ENCODE measurements at regions not wholly inside any gene's neighbourhood (a gene's known extent, or its start where the extent isn't known, plus 50 kb on each side); places are given as distances from the start of the nearest gene placed in this dataset.

- no peaks in the 10 kb centered on the region for H3K9me3 Mint-ChIP-seq (ENCODE audit: unreplicated experiment)
- no peak for DNase-seq (ENCODE audit: low spot score)
- H3K4me1 Mint-ChIP-seq (ENCODE audit: unreplicated experiment) = no peaks in the 10 kb centered on the region
- H3K4me3 Mint-ChIP-seq (ENCODE audit: unreplicated experiment) = no peak overlapping the region
- TF ChIP-seq CTCF (IDR thresholded peaks at IDR 0.05; ENCODE audit: unreplicated experiment) = no peak
- no peak overlapping the region for H3K27ac Mint-ChIP-seq (ENCODE audit: unreplicated experiment)
- no peaks in the 10 kb centered on the region for H3K27me3 Mint-ChIP-seq (ENCODE audit: unreplicated experiment)
- no peaks in the 10 kb centered on the region for H3K36me3 Mint-ChIP-seq (ENCODE audit: low read depth, unreplicated experiment)
These were observed 826.3 kb downstream of the BCL11A start for GRCh38 chr2:59727121-59727590.

GRCh38 chr2:59726228-59727120 is 827.0 kb downstream of the BCL11A start:
- no peak for TF ChIP-seq CTCF (IDR thresholded peaks at IDR 0.05; ENCODE audit: unreplicated experiment)
- Mint-ChIP-seq H3K4me1 (ENCODE audit: unreplicated experiment) (no peaks in the 10 kb centered on the region), H3K9me3 (ENCODE audit: unreplicated experiment) (no peaks in the 10 kb centered on the region), H3K27ac (ENCODE audit: unreplicated experiment) (no peak overlapping the region), H3K36me3 (ENCODE audit: low read depth, unreplicated experiment) (no peaks in the 10 kb centered on the region), H3K27me3 (ENCODE audit: unreplicated experiment) (no peaks in the 10 kb centered on the region), H3K4me3 (ENCODE audit: unreplicated experiment) (no peak overlapping the region)
- DNase-seq (ENCODE audit: low spot score) = no peak

GRCh38 chr2:59724746-59725145 is 828.7 kb downstream of the BCL11A start:
- DNase-seq (ENCODE audit: low spot score) = no peak
- no peak overlapping the region for H3K27ac Mint-ChIP-seq (ENCODE audit: unreplicated experiment)
- no peaks in the 10 kb centered on the region for H3K9me3 Mint-ChIP-seq (ENCODE audit: unreplicated experiment)
- no peaks in the 10 kb centered on the region for H3K27me3 Mint-ChIP-seq (ENCODE audit: unreplicated experiment)
- no peaks in the 10 kb centered on the region for H3K4me1 Mint-ChIP-seq (ENCODE audit: unreplicated experiment)
- no peaks in the 10 kb centered on the region for H3K36me3 Mint-ChIP-seq (ENCODE audit: low read depth, unreplicated experiment)
- H3K4me3 Mint-ChIP-seq (ENCODE audit: unreplicated experiment) = no peak overlapping the region
- TF ChIP-seq CTCF (IDR thresholded peaks at IDR 0.05; ENCODE audit: unreplicated experiment) = no peak

GRCh38 chr2:59720296-59720866 is 833.1 kb downstream of the BCL11A start:
- H3K9me3 Mint-ChIP-seq (ENCODE audit: unreplicated experiment) = no peaks in the 10 kb centered on the region
- no peak overlapping the region for H3K4me3 Mint-ChIP-seq (ENCODE audit: unreplicated experiment)
- no peak for DNase-seq (ENCODE audit: low spot score)
- H3K27ac Mint-ChIP-seq (ENCODE audit: unreplicated experiment) = no peak overlapping the region
- H3K27me3 Mint-ChIP-seq (ENCODE audit: unreplicated experiment) = no peaks in the 10 kb centered on the region
- H3K4me1 Mint-ChIP-seq (ENCODE audit: unreplicated experiment) = no peaks in the 10 kb centered on the region
- no peak for TF ChIP-seq CTCF (IDR thresholded peaks at IDR 0.05; ENCODE audit: unreplicated experiment)
- no peaks in the 10 kb centered on the region for H3K36me3 Mint-ChIP-seq (ENCODE audit: low read depth, unreplicated experiment)

- H3K4me1 Mint-ChIP-seq (ENCODE audit: unreplicated experiment) = no peaks in the 10 kb centered on the region
- no peak for DNase-seq (ENCODE audit: low spot score)
- H3K27me3 Mint-ChIP-seq (ENCODE audit: unreplicated experiment) = no peaks in the 10 kb centered on the region
- no peak overlapping the region for H3K4me3 Mint-ChIP-seq (ENCODE audit: unreplicated experiment)
- TF ChIP-seq CTCF (IDR thresholded peaks at IDR 0.05; ENCODE audit: unreplicated experiment) = no peak
- H3K36me3 Mint-ChIP-seq (ENCODE audit: low read depth, unreplicated experiment) = no peaks in the 10 kb centered on the region
- no peaks in the 10 kb centered on the region for H3K9me3 Mint-ChIP-seq (ENCODE audit: unreplicated experiment)
- no peak overlapping the region for H3K27ac Mint-ChIP-seq (ENCODE audit: unreplicated experiment)
These were observed 839.9 kb downstream of the BCL11A start for GRCh38 chr2:59713577-59713976.
